ENCODE measurements at regions not wholly inside any gene's neighbourhood (a gene's known extent, or its start where the extent isn't known, plus 50 kb on each side); places are given as distances from the start of the nearest gene placed in this dataset.

DNA sequence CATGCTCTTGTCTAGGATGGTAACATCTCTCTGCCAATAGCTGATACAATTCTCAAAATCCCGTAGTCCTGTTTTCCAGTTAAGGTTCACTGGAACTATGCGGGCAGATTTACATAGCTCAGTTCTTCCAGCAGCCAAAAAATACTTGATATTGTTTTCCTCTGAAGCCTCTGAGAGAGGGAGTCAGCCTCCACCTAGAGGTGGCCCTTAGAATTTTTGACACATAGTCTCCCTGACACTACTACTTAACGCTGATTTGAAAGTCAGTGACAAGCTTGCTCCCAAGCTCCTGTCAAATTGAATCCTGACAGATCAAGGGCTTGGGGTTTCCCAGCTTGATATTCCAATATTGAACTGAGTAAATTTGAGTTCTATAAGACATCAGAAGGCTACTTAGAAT, 1780.1 kb downstream of the TP53TG3F start:
- no peak for DNase-seq
- H3K36me3 Mint-ChIP-seq (ENCODE audit: low read depth): no peaks in the 10 kb centered on the region
- peaks cover 41% of the 10 kb centered on the region for H3K9me3 Mint-ChIP-seq
- no peaks in the 10 kb centered on the region for H3K27me3 Mint-ChIP-seq
- H3K27ac Mint-ChIP-seq: no peak overlapping the region
- no peaks in the 10 kb centered on the region for H3K4me1 Mint-ChIP-seq (ENCODE audit: low read depth)
- H3K4me3 Mint-ChIP-seq: no peak overlapping the region

DNA sequence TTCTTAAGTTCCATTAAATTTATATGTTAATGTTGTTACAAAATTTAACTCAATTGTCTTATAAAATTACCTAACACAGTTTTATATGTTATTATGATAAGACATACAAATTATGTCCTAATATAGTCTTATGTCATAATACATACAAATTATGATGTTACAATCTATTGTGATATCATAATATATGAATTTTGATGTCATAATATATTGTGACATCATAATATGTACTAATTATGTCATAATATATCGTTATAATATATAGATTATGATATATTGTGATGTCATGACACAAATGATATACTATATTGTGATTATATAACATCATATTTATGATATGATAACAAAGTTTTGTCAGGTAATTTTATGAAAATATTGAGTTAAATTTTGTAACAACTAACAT, 1789.6 kb downstream of the TP53TG3F start:
- Mint-ChIP-seq H3K4me3 (no peak overlapping the region), H3K27ac (no peak overlapping the region), H3K9me3 (peaks cover 38% of the 10 kb centered on the region), H3K4me1 (ENCODE audit: low read depth) (no peaks in the 10 kb centered on the region), H3K36me3 (ENCODE audit: low read depth) (no peaks in the 10 kb centered on the region), H3K27me3 (no peaks in the 10 kb centered on the region)
- DNase-seq: no peak

DNA sequence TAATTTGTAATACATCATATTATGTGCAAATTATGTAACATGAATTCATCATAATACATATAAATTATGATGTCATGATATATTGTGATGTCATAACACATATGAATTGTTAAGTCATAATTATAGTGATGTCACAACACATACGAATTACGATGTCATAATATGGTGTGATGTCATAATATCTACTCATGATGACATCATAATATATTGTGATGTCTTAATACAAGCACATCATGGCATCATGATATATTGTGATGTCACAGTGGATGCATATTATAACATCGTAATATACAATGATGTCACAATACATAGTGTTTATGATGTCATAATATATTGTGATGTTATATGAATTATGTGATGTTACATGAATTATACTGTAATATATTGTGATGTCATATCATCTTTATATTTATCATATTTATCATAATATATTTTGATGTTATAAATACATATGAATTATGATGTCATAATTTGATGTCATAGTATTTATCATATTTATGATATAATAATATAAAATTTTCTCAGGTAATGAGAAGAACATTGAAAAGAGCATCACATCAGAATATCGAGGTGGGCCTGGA, 1793.0 kb downstream of the TP53TG3F start:
- Mint-ChIP-seq H3K4me1 (ENCODE audit: low read depth) (no peaks in the 10 kb centered on the region), H3K4me3 (no peak overlapping the region), H3K27me3 (no peaks in the 10 kb centered on the region), H3K9me3 (peaks cover 40% of the 10 kb centered on the region), H3K27ac (no peak overlapping the region), H3K36me3 (ENCODE audit: low read depth) (no peaks in the 10 kb centered on the region)
- DNase-seq: no peak

DNA sequence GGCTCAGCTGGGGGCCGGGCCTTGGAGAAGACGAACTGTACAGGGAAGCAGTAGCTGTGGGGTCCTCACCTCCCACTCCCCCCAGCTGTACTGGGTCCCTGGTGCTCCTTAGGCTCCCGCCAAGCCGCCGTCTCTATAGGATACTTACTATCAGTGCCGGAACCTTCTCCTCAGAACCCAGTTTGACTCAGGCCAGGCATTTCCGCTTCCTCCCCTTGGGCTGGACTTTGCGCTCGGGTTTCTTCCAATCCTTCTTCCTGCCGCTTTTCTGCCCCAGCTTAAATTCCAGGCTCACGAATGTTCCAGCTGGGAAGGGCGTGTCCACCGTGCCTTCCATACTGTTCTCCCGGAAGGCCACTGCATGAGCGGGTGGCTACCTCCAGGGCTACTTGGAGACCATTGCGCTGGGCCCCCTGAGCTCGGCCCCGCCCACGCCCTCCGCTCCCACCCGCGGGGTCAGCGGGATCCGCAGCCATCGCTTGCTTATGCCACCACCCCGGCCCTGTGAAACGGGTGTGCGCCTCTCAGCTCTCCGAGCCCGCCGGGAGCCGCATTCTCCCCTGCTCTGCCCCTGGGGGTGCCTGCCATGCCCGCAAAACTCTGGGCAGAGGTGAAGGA, 1795.9 kb downstream of the TP53TG3F start:
- DNase-seq: no peak
- Mint-ChIP-seq H3K4me3 (no peak overlapping the region), H3K27me3 (no peaks in the 10 kb centered on the region), H3K9me3 (peaks cover 38% of the 10 kb centered on the region), H3K27ac (no peak overlapping the region), H3K36me3 (ENCODE audit: low read depth) (no peaks in the 10 kb centered on the region), H3K4me1 (ENCODE audit: low read depth) (no peaks in the 10 kb centered on the region)

DNA sequence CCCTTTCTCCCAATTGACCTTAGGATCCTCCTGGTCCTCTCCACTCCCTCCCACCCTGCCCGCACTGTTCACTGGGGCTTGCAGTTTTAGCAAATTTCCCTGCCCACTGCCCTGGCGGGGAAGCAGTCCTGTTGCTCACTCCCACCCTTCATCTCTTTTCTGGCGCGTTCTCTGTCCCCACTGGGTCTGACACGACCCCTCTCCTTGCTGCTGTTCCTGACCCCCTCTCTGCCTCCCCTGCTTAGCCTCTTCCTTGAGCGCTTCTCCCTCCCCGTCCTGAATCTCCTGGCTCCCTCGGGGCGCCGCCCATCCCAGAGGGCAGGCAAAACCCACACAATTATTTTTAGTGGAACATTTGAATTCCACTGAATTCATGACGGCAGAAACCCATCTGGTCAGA, 1796.4 kb downstream of the TP53TG3F start:
- Mint-ChIP-seq H3K27ac (no peak overlapping the region), H3K4me3 (no peak overlapping the region), H3K4me1 (ENCODE audit: low read depth) (no peaks in the 10 kb centered on the region), H3K9me3 (peaks cover 42% of the 10 kb centered on the region), H3K27me3 (no peaks in the 10 kb centered on the region), H3K36me3 (ENCODE audit: low read depth) (no peaks in the 10 kb centered on the region)
- DNase-seq: no peak

DNA sequence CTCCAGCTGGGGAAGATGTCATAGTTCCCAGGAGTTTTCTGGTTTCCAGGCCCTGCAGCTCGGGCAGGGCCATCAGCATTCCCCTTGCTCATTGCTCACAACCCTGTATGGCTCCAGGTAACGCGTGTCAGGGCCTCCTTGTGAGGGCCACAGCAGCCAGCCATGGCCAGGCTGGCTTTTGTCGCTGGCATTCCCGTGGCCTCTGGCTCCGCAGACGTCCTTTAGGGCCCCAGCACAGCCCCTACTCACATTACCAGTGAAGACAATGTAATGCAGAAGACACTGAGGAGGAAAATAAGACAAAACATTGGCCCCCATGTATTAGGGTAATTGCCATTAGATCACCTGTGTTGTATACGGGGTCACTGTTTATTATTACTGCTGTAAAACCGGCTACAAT, 1799.0 kb downstream of the TP53TG3F start:
- H3K27me3 Mint-ChIP-seq: no peaks in the 10 kb centered on the region
- H3K36me3 Mint-ChIP-seq (ENCODE audit: low read depth): no peaks in the 10 kb centered on the region
- H3K27ac Mint-ChIP-seq: no peak overlapping the region
- no peaks in the 10 kb centered on the region for H3K4me1 Mint-ChIP-seq (ENCODE audit: low read depth)
- no peak for DNase-seq
- no peak overlapping the region for H3K4me3 Mint-ChIP-seq
- peaks cover 36% of the 10 kb centered on the region for H3K9me3 Mint-ChIP-seq

DNA sequence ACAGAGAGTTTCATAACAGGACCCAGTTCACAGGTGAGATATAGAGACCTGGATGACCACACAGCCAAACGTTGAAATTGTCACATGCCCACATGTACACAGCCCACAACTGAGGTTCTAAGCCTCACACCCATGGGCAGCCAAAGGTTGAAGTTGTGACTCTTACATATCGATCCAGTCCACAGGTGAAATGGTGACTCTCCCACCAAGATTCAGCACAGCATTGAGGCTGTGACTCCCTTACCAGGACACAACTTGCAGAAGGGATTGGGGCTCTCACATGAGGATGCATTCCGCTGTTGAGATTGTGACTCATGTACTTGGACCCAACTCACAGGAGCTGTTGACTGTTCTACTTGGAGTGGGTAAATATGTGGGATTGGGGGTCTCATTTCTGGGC, 1836.4 kb downstream of the TP53TG3F start:
- Mint-ChIP-seq H3K4me3 (no peak overlapping the region), H3K9me3 (peaks cover 32% of the 10 kb centered on the region), H3K27ac (no peak overlapping the region), H3K27me3 (no peaks in the 10 kb centered on the region), H3K4me1 (ENCODE audit: low read depth) (no peaks in the 10 kb centered on the region), H3K36me3 (ENCODE audit: low read depth) (no peaks in the 10 kb centered on the region)
- DNase-seq: no peak

DNA sequence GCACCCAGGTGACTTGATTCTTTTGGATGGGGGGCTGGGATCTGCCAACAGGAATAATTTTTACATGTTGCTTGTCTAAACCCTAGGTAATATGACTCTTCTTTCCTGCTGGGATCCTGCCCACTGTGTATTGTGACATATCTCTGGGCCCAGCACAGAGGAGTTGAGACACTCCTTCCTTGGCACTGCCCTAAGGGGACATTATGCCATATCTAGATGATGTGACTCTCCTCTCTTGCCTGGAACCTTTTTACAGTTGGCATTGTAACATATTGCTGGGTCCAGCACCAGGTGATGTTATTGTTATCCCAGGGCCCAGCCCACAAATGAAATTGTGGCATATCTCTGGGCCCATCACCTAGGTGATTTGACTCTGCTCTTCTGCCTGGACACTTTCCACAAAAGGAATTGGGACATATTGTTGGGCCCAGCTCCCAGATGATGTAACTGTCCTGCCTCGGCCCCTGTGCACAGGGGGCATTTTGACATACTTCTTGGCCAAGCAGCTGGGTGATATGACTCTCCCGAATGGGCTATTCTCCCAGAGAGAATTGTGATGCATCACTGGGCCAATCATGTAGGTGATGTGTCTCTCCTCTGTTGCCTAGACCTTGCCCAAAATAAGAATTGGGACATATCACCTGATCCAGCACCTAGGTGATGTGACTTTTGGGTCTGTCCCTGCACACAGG, 1837.7 kb downstream of the TP53TG3F start:
- Mint-ChIP-seq H3K9me3 (peaks cover 33% of the 10 kb centered on the region), H3K27ac (no peak overlapping the region), H3K4me3 (no peak overlapping the region), H3K27me3 (no peaks in the 10 kb centered on the region), H3K4me1 (ENCODE audit: low read depth) (no peaks in the 10 kb centered on the region), H3K36me3 (ENCODE audit: low read depth) (no peaks in the 10 kb centered on the region)
- DNase-seq: no peak

DNA sequence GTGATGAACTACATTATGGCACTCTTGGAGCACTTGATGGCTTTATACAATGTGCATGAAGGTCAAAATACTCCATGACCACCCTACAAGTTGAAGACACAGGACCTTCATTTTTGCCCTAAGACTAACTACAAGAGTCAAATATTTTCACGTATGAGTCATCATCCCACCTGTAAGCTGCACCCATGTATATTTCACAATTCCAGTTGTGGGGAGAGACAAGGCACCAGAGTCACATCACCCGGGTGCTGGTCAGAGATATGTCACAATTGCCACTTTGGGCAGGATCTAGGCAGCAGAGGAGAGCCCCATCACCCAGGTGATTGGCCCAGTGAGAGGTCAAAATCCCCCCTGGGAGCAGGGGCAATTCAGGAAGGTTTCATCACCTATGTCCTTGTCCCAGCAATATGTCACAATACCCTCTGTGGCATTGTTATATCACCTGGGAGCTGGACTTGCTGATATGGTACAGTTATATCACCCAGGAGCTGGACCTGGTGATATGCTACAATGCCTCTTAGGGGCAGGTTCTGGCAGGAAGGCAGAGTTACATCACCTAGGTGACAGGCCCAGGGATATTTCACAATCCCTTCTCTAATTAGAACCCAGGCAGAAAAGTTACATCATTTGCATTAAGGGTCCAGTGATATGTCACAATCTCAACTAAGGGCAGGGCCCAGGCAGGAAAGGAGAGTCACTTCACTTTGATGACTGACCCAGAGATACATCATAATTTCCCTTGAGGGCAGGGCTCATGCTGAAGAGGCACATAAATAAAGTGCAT, 1839.2 kb downstream of the TP53TG3F start:
- H3K9me3 Mint-ChIP-seq: peaks cover 35% of the 10 kb centered on the region
- H3K27me3 Mint-ChIP-seq: no peaks in the 10 kb centered on the region
- H3K36me3 Mint-ChIP-seq (ENCODE audit: low read depth): no peaks in the 10 kb centered on the region
- no peak for DNase-seq
- H3K4me1 Mint-ChIP-seq (ENCODE audit: low read depth): no peaks in the 10 kb centered on the region
- H3K27ac Mint-ChIP-seq: no peak overlapping the region
- no peak overlapping the region for H3K4me3 Mint-ChIP-seq

DNA sequence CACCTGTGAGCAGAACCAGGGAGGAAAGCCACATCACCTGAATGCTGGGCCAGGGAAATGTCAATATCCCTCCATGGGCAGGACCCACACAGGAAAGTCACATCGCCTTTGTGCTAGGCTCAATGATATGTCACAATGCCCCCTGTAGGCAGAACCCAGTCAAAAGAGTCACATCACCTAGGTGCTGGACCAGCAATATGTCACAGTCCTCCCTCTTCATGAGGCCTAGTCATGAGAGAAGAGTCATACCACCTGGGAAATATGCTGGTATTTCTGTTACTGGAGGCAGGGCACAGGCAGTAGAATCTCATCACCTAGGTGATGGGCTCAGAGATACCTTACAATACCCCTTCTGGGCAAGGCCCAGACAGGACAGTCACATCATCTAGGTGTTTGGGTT, 1843.4 kb downstream of the TP53TG3F start:
- Mint-ChIP-seq H3K36me3 (ENCODE audit: low read depth) (no peaks in the 10 kb centered on the region), H3K4me1 (ENCODE audit: low read depth) (no peaks in the 10 kb centered on the region), H3K27me3 (no peaks in the 10 kb centered on the region), H3K27ac (no peak overlapping the region), H3K4me3 (no peak overlapping the region), H3K9me3 (peaks cover 53% of the 10 kb centered on the region)
- no peak for DNase-seq

DNA sequence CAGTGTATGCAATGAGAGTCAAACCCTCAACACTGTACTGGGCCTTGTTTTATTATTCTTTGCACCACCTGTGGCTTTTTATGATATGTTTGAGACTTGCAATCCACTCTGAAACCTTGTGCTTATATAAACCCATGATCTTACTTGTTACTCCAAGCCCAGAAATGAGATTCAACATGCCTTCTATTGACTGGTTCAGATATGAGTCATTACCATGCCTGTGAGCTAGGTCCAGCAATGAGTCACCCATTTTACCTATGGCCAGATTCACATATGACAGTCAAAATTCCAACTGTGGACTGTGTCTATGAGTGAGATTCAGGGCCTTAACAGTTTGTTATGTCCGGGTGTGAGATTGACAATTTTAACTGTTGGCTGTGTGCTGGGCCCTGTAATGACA, 1846.1 kb downstream of the TP53TG3F start:
- Mint-ChIP-seq H3K36me3 (ENCODE audit: low read depth) (no peaks in the 10 kb centered on the region), H3K27me3 (no peaks in the 10 kb centered on the region), H3K4me1 (ENCODE audit: low read depth) (no peaks in the 10 kb centered on the region), H3K27ac (no peak overlapping the region), H3K4me3 (no peak overlapping the region), H3K9me3 (peaks cover 46% of the 10 kb centered on the region)
- no peak for DNase-seq

DNA sequence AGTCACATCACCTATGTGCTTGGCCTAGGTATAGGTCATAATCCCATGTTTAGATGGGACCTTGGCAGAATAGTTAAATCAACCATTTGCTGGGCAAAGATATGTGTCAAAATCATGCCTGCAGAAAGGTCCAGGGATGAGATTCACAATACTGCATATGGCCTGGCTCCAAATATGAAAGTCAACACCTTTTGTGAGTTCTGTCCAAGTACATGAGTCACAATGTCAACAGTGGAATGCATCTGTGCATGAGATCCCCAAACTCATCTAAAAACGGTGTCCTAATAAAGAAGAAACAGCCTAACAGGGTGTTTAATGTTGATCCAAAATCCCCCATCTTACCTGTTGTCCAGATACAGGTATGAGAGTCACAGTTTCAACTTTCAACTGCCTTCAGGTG, 1847.5 kb downstream of the TP53TG3F start:
- DNase-seq: no peak
- Mint-ChIP-seq H3K9me3 (peaks cover 44% of the 10 kb centered on the region), H3K27me3 (no peaks in the 10 kb centered on the region), H3K36me3 (ENCODE audit: low read depth) (no peaks in the 10 kb centered on the region), H3K27ac (no peak overlapping the region), H3K4me1 (ENCODE audit: low read depth) (no peaks in the 10 kb centered on the region), H3K4me3 (no peak overlapping the region)

DNA sequence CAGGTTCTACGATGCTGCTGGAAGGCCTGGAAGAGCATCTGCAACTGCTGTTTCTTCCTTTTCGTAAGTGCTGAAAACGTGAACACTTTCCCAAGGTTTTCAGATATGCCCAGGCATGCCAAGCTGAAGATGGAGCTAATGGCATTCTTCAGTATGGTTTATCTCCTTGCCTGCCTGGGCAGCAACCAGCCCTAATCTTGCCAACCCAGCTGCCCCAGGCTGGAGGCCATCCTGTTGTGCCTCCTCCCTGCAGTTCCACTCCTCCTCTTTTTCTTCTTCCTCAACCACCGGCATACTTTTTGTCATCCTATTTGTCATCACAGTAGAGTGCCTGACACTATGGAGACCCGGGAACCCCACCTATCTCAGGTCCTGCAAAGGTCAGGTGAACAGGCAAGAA, 1849.3 kb downstream of the TP53TG3F start:
- no peaks in the 10 kb centered on the region for H3K36me3 Mint-ChIP-seq (ENCODE audit: low read depth)
- no peak overlapping the region for H3K4me3 Mint-ChIP-seq
- no peaks in the 10 kb centered on the region for H3K27me3 Mint-ChIP-seq
- DNase-seq: no peak
- H3K9me3 Mint-ChIP-seq: peaks cover 55% of the 10 kb centered on the region
- no peaks in the 10 kb centered on the region for H3K4me1 Mint-ChIP-seq (ENCODE audit: low read depth)
- H3K27ac Mint-ChIP-seq: no peak overlapping the region

DNA sequence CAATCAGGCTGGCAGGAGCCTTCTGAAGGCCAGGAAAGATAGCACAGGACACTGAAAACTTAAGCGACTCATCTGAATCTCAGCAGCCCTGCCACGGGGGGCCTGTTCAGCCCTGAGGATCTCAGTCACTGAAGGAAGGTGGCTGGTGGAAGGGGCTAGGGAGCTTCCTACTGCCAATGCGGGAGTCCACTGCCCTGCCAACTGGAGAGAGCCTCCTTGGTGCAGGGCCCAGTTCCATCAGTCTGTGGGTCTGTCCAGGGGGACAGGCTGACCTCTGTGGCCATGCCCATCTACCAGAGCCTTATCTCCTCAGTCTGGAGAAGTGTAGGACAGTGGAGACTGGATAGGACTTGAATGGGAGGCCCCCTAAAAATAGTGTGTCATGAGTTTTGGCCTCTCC, 1851.6 kb downstream of the TP53TG3F start:
- Mint-ChIP-seq H3K36me3 (ENCODE audit: low read depth) (no peaks in the 10 kb centered on the region), H3K9me3 (peaks cover 48% of the 10 kb centered on the region), H3K4me1 (ENCODE audit: low read depth) (no peaks in the 10 kb centered on the region), H3K27ac (no peak overlapping the region), H3K27me3 (no peaks in the 10 kb centered on the region), H3K4me3 (no peak overlapping the region)
- DNase-seq: no peak

DNA sequence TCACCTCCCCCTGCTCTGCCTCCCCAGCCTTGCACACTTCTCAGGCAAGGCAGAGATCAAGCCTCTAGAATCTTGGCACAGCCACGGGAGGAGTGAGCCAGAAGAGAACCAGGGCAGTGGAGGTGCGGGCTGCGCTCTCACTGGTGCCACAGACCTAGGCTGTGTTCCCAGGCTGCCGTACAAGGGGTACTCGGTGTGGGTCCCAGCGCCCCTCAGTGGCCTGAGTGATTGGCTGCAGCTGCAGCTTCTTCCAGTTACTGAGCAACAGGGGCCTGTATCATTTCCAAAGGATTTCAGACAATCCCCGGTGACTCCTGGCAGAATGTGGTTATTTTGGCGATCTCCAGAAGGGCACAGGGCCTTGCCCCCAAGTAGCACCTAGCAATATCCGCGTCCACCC, 1852.1 kb downstream of the TP53TG3F start:
- no peak overlapping the region for H3K27ac Mint-ChIP-seq
- H3K4me3 Mint-ChIP-seq: no peak overlapping the region
- no peaks in the 10 kb centered on the region for H3K36me3 Mint-ChIP-seq (ENCODE audit: low read depth)
- no peaks in the 10 kb centered on the region for H3K27me3 Mint-ChIP-seq
- no peak for DNase-seq
- H3K4me1 Mint-ChIP-seq (ENCODE audit: low read depth): no peaks in the 10 kb centered on the region
- peaks cover 48% of the 10 kb centered on the region for H3K9me3 Mint-ChIP-seq
